ENCODE measurements at regions not wholly inside any gene's neighbourhood (a gene's known extent, or its start where the extent isn't known, plus 50 kb on each side); places are given as distances from the start of the nearest gene placed in this dataset.

DNA sequence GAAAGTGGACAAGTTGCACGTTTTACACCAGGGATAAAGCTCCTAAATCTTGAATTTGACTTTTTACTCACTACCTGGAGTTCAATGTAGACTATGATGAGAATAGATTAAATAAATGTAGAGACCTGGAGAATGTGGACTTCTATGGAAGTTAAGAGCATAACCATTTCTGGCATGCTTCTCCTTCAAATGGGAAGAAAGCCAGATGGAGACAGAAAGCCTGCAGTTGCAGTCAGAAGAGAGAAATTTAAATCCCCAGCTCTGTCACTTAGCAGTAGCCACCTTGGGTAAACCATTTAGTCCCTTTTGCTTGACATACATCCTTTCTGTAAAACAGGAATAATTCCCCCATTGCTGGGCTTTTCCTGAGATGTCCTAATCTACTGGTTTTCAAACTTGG is 355.3 kb upstream of the AUTS2 start:
- Histone ChIP-seq H3K36me3 (ENCODE audit: insufficient read depth, low read length) (no peaks in the 10 kb centered on the region), H4K20me1 (ENCODE audit: insufficient read depth, low read length) (no peaks in the 10 kb centered on the region), H3K27me3 (ENCODE audit: insufficient read depth, low read length, poor library complexity) (peaks cover 5% of the 10 kb centered on the region), H3K79me2 (ENCODE audit: insufficient read depth, low read length) (no peaks in the 10 kb centered on the region), H3K27ac (ENCODE audit: low read length) (no peak overlapping the region), H2AFZ (ENCODE audit: low read depth, low read length) (no peak overlapping the region), H3K9ac (ENCODE audit: low read depth, low read length) (no peak overlapping the region), H3K9me3 (ENCODE audit: insufficient read depth, low read length, severe bottlenecking) (no peaks in the 10 kb centered on the region), H3K4me1 (ENCODE audit: insufficient read depth, low read length) (no peaks in the 10 kb centered on the region), H3K4me2 (ENCODE audit: insufficient read depth, low read length) (no peak overlapping the region), H3K4me3 (ENCODE audit: low read depth in 1 of 2, low read length in 2 of 2) (no peak overlapping the region)
- DNase-seq: no peak
- TF ChIP-seq EZH2 (IDR thresholded peaks at IDR 0.05; ENCODE audit: borderline replicate concordance, low read depth, low read length, severe bottlenecking): no peak
- TF ChIP-seq CTCF (IDR thresholded peaks at IDR 0.05; ENCODE audit: borderline replicate concordance, extremely low read depth, low read length, poor library complexity, severe bottlenecking): no peak
- ATAC-seq (ENCODE audit: insufficient read depth, low read depth): no peak

DNA sequence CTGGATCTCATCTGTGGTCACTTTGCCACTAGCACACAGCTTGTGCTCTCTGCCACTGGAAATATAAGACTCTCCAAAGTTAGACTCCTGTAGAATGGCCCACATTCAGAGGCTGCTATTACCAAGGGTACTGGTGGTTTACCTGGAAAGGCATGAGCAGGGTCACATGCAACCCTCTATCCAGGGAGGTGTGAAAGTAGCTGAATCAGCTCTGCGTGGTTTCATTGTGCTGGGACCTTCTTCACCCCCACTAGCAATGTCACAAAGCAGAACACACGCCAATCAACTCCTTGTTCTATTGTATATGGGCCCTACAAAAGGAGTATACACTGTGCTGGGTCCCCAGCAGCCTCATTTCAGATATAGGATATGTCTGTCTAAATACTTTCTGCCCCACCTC is 353.6 kb upstream of the AUTS2 start:
- ATAC-seq (ENCODE audit: insufficient read depth, low read depth) (no peak), DNase-seq (no peak)
- Histone ChIP-seq H3K4me1 (ENCODE audit: insufficient read depth, low read length) (no peaks in the 10 kb centered on the region), H3K27ac (ENCODE audit: low read length) (no peak overlapping the region), H3K79me2 (ENCODE audit: insufficient read depth, low read length) (no peaks in the 10 kb centered on the region), H3K36me3 (ENCODE audit: insufficient read depth, low read length) (no peaks in the 10 kb centered on the region), H3K4me3 (ENCODE audit: low read depth in 1 of 2, low read length in 2 of 2) (no peak overlapping the region), H4K20me1 (ENCODE audit: insufficient read depth, low read length) (no peaks in the 10 kb centered on the region), H3K9me3 (ENCODE audit: insufficient read depth, low read length, severe bottlenecking) (no peaks in the 10 kb centered on the region), H3K27me3 (ENCODE audit: insufficient read depth, low read length, poor library complexity) (peaks cover 5% of the 10 kb centered on the region), H3K9ac (ENCODE audit: low read depth, low read length) (no peak overlapping the region), H2AFZ (ENCODE audit: low read depth, low read length) (no peak overlapping the region), H3K4me2 (ENCODE audit: insufficient read depth, low read length) (no peak overlapping the region)
- no peak for TF ChIP-seq CTCF (IDR thresholded peaks at IDR 0.05; ENCODE audit: borderline replicate concordance, extremely low read depth, low read length, poor library complexity, severe bottlenecking)
- no peak for TF ChIP-seq EZH2 (IDR thresholded peaks at IDR 0.05; ENCODE audit: borderline replicate concordance, low read depth, low read length, severe bottlenecking)

GRCh38 chr7:69245646-69246045 is 352.6 kb upstream of the AUTS2 start:
- DNase-seq: no peak

More at GRCh38 chr7:69245646-69246045, 352.6 kb upstream of the AUTS2 start:
- Histone ChIP-seq H3K4me3 (ENCODE audit: low read depth in 1 of 2, low read length in 2 of 2) (no peak overlapping the region), H3K9me3 (ENCODE audit: insufficient read depth, low read length, severe bottlenecking) (no peaks in the 10 kb centered on the region), H3K27ac (ENCODE audit: low read length) (no peak overlapping the region), H3K27me3 (ENCODE audit: insufficient read depth, low read length, poor library complexity) (peaks cover 5% of the 10 kb centered on the region), H4K20me1 (ENCODE audit: insufficient read depth, low read length) (no peaks in the 10 kb centered on the region), H3K9ac (ENCODE audit: low read depth, low read length) (no peak overlapping the region), H3K4me2 (ENCODE audit: insufficient read depth, low read length) (no peak overlapping the region), H3K79me2 (ENCODE audit: insufficient read depth, low read length) (no peaks in the 10 kb centered on the region), H3K36me3 (ENCODE audit: insufficient read depth, low read length) (no peaks in the 10 kb centered on the region), H3K4me1 (ENCODE audit: insufficient read depth, low read length) (no peaks in the 10 kb centered on the region), H2AFZ (ENCODE audit: low read depth, low read length) (no peak overlapping the region)
- ATAC-seq (ENCODE audit: insufficient read depth, low read depth): no peak
- TF ChIP-seq CTCF (IDR thresholded peaks at IDR 0.05; ENCODE audit: borderline replicate concordance, extremely low read depth, low read length, poor library complexity, severe bottlenecking): no peak
- TF ChIP-seq EZH2 (IDR thresholded peaks at IDR 0.05; ENCODE audit: borderline replicate concordance, low read depth, low read length, severe bottlenecking): no peak

Measured in DND-41 (cell line).